ENCODE measurements at regions not wholly inside any gene's neighbourhood (a gene's known extent, or its start where the extent isn't known, plus 50 kb on each side); places are given as distances from the start of the nearest gene placed in this dataset.
A peak's percentile ranks its signal among the peaks of the same experiment; 100 is the strongest.
"Not testable (repeated sequence)": the region's sequence is repeated elsewhere in the genome, so short reads cannot be mapped to it uniquely, and the experiment has no call there.

DNA sequence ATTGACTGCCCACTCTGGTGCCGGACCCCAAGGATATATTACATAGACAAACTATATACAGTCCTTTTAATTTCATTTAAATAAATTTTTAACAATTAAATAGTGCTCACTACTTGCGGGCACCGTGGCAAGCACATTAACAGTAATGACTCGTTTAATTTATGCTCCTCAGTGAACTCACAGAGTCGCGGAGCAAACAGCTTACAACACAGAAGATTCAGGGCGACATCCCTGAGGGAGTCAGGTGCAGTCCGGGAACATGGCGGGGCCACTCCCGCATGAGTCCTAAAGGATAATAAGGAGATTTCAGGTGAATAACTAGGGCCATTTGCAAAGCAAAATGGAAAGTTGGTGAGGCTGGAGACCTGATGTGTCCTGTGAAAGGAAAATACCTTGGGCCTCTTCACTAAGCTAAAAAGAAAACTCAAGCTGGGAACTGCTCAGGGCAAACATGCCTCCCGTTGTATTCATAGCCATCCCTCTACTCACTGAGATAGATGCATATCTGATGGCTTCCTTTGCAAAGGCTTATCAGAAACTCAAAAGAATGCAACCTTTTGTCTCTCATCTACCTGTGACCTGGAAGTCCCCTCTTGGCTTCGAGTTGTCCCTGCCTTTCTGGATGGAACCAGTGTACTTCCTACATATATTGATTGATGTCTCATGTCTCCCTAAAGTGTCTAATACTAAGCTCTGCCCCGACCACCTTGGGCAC lies 125.6 kb downstream of the KLF6 start:
- DNase-seq (ENCODE audit: low read depth): no peak

DNA sequence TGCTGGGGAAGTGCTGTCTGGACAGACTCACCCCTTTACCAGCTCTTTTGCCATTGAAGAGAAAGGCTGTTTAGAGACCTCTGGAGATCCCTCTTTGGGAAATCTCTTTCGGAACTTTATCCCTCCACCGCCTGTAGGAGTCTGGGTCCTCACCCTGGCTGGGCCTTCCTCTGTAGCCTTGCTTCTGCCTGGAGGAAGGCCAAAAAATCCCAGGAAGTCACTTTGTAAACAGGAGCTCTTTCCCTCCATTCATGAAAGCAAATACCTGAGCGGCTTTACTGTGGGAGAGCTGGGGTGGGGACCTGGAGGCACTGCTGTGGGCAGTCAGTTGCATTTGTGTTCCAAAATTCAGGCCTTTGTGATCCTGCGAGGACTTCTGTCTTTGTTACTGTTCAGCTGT lies 126.2 kb downstream of the KLF6 start:
- no peak for DNase-seq (ENCODE audit: low read depth)

DNA sequence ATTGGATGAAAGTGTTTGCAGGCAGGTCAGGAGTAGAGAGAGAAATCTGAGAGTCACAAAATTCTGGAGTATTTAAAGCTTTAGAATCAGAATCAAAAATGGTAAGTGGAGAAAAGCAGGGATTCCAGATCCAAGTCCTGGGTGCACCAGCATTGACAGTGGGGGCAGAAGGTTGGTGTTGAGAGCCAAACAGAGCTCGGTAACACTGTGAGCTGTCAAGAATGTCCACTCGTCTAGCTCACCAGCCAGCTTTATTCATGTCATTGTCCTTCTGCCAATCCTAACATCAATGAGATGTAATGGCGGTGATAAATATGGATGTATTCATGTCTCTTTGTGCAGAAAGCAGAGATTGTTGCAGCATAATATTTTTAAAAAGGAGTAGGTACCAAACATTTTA lies 128.8 kb downstream of the KLF6 start:
- DNase-seq (ENCODE audit: low read depth): no peak

DNA sequence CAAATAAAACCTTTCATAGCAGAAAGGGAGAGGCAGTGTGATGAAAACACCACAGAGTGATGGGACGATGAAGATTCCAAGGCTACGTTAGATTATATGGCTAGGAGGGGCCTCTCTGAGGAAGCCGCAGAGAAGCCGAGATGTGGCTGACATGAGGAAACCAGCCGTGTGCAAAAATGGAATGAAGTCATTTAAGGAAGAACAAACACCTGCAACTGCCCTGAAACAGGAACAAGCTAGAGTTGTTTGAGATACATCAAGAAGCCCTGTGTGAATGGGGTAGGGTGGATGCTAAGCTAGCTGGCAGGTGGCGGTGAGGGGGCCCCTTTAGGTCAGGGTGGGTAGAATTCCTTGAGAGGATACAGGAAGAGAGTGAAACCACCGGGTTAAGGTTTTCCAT lies 129.5 kb downstream of the KLF6 start:
- DNase-seq (ENCODE audit: low read depth): no peak

DNA sequence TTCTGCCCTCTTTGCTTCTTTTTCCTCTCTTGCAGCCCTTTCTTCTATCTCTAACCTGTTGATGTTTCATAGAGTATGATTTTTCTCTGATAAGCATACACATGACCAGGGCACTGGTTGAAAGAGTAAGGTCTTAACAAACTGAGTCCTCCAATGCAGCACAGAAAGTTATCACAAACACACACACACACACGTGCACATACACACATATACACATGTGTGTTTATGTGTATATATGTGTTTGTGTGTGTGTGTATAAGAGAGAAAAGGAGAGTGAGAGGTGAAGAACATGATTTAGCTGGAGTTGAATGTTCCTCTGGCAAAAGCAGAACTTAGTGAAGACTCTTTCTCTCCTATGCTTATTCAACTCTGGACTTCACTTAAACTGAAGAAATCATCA lies 130.0 kb downstream of the KLF6 start:
- no peak for DNase-seq (ENCODE audit: low read depth)

DNA sequence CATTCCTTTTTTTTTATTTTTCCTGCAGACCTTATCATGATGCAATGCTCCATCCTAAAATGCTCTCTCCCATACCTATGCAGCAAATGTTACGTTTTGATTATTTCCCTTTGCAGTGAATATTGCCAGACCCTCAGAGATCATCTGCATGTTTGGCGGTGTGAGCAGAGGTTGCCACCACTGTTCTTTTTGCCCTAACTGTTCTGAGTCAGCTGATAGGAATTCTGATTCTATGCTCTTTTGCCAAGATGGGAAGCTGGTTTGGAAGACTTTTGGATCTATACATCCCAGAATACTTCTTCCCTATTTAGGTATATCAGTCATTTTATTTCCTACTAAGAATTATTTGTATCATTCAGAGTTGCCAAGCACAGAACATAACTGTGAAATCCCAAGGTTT lies 130.5 kb downstream of the KLF6 start:
- DNase-seq (ENCODE audit: low read depth): no peak

DNA sequence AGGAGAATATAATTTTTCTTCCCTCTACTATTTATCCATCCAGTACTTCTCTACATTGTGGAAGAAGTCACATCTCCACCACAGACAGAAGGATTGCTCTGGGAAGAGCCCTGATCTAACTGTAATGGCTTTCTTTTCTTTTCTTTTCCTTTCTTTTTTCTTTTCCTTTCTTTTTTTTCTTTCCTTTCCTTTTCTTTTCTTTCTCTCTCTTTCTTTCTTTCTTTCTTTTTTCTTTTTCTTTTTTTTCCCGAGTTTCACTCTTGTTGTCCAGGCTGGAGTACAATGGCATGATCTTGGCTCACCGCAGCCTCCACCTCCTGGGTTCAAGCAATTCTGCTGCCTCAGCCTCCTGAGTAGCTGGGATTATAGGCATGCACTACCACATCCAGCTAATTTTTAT lies 131.7 kb downstream of the KLF6 start:
- DNase-seq (ENCODE audit: low read depth): not testable (repeated sequence)

DNA sequence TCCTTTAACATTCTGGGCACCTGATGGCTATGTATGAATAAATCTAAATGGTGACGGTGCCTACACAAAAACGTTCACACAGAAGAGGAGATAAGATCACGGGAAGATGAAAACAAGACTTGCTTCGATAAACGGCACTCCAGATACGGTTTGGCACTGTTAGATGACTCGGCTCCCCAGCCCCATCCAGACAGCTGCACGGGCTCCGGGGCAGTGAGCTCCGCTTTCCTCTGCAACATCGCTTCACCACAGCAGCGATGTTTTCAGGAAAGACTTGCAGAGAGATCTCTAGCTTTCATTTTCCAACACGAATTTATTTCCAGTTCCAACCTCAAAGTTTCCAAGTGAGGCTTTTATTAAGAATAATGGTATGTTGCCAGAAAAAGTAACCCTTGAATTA lies 132.1 kb downstream of the KLF6 start:
- no peak for DNase-seq (ENCODE audit: low read depth)

DNA sequence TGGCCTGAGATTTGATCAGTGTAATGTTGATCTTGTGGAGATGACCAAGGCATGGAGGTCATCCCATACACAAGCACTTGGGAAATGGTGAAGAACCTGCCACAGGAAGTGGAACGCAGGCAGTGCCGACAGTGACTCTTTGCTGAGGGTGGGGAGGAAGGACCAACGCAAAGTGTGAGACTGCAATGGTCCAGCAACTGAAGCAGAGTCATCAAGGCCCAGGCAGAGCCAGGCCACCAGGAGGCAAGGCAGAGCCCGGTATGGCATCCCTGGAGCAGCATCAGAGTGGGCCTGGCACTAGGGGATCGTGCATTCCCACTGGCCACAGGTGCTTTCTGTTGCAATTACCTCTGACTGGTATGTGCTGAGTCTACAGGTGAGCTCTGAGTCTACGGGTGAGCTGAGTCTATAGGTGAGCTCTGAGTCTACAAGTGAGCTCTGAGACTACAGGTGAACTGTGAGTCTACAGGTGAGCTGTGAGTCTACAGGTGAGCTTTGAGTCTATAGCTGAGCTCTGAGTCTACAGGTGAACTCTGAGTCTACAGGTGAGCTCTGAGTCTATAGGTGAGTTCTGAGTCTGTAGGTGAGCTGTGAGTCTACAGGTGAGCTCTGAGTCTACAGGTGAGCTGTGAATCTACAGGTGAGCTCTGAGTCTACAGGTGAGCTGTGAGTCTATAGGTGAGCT lies 132.9 kb downstream of the KLF6 start:
- DNase-seq (ENCODE audit: low read depth): no peak

DNA sequence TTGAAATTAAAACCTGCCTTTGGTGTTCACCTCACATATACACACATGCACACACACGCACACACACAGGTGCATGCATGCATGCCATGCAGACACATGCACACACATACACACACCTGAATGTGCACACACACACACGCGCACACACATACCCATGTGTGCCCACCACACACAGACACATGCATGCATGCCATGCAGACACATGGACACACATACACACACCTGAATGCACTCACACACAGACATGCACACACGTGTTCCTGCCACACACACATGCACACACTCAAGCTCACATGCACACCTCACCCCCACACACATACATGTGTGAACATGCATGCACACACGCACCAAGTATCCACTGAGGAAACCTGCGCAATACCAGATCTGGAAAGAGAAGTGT lies 136.4 kb downstream of the KLF6 start:
- no peak for DNase-seq (ENCODE audit: low read depth)

DNA sequence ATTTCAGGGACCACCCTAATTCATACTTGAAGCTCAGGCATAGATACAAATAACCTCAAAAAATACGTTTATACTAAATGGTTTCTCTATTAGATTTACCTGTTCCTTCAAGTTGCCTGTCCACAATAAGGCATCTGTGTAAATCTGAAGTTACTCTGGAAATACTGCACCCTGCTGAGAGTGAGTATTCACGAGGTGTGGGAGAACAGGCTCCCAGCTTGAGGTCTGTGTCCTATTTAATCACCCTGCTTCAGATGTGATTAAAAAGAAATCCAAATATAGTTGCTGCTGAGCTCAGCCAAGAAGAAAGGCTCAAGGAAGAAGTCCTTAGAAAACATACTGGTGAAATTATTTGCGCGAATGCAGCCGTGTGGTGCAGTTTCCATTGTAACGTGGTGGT lies 136.8 kb downstream of the KLF6 start:
- no peak for DNase-seq (ENCODE audit: low read depth)

DNA sequence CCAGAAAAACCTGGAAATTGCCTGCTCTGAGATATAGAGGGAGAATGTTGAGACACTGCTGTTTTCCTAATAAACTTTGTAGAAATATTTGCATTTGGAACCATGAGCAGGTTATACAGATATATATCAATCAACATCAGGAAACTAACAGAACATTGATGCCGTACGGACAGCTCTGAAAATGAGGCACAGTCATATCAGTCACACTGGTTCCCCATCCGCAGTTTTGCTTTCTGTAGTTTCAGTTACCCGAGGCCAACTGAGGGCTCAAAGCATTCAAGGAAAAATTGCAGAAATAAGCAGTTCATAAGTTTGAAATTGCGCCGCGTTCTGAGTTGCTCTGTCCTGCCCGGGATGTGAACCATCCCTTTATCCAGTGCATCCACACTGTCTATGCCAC lies 137.9 kb downstream of the KLF6 start:
- DNase-seq (ENCODE audit: low read depth): no peak

DNA sequence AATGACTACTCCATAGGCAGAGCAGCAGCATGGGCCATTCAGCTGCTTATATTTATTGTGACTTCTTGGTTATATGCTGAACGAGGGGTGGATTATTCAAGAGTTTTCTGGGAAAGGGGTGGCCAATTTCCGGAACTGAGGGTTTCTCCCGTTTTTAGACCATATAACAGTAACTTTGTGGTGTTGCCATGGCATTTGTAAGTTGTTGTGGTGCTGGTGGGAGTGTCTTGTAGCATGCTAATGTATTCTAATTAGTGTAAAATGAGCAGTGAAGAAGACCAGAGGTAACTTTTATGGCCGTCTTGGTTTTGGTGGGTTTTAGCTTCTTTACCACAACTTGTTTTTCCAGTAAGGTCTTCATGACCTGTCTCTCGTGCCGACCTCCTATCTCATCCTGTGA lies 139.6 kb downstream of the KLF6 start:
- DNase-seq (ENCODE audit: low read depth): no peak

DNA sequence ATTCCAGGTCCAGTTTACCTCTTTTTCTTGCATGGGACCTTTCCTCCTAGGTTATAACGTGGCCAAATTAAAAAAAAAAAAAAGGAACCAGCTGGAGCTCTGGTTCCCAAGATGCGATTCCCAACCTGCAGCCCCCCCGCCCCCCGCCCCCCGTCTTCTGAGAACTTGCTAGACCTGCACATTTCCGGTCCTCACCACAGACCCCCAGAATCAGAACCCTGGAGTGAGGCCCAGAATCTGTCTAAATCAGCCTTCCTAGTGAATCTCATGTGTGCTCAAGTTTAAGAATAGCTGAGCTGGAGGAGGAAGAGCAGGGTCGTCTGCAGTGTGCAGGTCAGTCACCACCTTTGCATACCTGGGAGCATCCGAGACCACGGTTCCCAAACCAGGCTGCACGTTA lies 144.2 kb downstream of the KLF6 start:
- DNase-seq (ENCODE audit: low read depth): no peak

DNA sequence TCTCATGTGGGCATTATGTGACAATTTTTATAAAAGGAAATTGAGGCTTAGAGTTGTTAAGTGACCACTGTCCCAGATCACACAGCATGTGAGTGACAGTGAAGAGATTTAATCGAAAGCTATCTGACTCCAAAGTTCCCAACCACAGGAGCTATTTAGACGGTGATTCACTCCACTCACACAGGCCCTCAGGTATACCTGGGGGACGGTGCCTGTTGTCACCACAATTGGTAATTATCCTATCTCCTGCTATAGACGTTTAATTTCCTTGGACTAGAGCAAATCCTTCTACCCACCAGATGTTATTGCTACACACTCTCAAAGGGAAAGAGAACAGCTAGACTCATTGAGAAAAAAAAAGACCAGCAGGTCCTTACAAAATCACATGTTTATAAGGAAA lies 145.5 kb downstream of the KLF6 start:
- no peak for DNase-seq (ENCODE audit: low read depth)

DNA sequence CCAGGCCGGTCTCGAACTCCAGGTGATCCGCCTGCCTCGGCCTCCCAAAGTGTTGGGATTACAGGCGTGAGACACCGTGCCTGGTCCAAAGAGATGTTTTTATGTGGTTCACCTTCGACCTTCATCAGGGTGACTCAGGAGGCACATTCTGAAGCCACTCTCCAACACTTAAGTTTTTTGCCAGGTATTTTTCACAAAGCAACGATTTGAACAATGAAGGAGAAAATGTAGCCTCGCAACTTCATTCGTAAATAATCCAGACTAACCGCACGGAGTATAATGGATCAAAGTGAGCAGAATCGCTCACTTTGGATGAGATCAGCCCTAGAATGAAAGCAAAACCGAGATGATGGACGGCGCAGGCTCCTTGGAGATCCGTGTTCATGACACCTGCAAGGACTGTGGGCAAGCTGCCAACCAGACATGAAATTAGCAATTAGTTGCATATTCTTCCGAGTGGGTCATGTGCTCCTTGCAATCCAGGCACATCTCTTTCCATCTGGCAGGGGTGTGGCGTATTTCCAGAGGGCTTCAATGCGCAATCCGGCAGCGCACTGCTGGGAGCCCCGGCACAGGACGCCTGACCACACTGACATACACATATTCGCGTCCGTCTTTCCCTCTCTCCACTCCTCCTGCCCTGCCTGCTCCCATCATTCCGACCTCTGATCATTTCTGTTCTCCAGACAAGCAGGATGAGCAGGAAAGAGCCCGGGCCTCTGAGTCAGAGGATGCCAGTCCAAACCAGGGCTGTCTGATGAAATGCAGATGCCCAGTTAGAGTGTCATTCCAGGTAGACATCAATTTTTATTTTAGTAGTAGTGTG lies 148.4 kb downstream of the KLF6 start:
- no peak for DNase-seq (ENCODE audit: low read depth)

DNA sequence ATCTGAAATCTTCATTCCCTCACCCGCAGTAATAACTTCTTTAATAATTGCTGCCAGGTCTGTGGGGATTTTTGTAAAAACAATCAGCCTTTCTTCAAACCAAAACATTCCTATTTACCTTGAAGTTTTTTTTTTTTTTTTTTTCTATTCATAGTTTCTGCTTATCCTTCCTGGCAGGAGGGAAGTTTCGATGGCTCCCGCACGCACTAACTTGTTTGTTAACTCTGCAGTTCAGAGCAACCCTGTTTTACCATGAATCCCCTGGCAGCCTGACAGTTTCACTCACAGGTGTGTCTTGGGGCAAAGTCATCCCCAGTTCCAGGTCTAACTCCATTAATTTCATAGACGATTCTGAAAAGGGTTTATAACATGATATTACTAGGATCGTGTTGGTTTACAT lies 149.3 kb downstream of the KLF6 start:
- no peak for DNase-seq (ENCODE audit: low read depth)

DNA sequence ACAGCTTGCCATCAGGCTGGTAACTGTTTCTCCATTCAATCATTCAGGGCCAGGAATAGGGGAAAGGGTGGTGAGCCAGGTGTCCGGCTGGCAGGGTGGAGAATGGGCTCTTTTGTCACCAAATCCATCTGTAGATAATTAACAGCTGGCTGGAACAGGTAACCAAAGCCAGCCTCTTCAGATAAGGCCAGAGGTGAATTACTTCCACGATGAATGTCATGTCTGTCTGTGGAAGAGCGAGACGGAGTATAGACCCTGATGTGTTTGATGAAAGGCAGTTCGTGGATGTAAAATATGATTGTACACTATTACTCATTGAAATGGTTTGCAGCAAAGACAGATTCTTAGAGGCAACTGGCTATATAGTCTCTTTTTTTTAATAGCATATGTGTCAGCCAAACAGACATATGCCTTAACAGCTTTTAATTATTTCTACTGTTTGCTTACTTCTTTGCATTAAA lies 149.8 kb downstream of the KLF6 start:
- no peak for DNase-seq (ENCODE audit: low read depth)

DNA sequence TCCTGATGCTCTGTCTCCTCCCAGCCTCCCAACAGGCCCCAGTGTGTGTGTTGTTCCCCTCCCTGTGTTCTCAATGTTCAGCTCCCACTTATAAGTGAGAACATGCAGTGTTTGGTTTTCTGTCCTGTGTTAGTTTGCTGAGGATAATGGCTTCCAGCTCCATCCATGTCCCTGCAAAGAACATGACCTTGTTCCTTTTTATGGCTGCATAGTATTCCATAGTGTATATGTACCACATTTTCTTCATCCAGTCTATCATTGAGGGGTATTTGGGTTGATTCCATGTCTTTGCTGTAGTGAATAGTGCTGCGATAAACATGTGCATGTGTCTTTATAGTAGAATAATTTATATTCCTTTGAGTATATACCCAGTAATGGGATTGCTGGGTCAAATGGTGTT lies 150.4 kb downstream of the KLF6 start:
- DNase-seq (ENCODE audit: low read depth): not testable (repeated sequence)

DNA sequence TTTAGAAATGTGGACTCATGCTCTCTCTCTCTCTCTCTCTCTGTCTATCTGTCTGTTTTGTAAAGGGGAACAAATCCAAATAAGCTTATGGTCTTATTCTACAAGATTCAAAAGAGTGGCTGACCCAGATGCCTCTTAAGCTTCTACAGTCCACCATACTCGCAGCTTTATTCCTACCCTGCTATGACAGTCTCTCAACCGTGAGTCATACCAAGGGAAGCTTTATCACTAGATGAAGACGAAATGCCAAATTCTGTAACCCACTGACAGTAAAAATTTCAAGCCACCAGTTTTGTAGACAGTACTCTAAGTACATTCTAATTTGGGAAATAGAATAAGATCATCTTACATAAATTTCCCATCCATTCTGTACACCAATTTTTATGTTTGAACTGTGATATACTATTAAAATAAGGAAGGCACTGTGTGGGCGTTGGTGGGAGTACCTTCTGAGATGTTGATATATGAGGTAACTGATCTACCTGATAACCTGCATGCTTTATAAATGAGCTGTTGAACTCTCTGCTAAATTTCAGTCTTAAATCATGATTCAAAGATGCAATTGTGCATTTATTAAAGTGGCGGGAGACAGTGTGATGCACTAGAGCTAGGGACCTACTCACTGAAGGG lies 153.2 kb downstream of the KLF6 start:
- DNase-seq (ENCODE audit: low read depth): no peak

DNA sequence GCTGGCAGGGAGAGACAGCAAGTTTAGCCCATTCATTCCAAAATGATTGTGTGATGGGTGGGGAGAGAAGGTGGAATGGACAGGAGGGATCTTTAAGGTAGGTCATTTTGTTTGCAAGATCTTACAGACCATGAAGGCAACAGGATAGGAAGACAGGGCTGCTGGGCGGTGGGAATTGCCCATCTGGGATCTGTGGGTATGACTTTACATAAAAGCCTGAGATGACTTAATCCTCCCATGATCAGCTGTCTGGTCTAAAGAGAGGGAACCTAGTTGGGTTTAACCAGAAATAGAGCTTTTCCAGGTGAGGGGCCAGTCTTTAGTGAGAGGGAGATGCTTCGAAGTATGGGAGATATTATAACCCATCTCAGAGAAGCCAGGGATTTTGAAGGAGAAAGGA lies 153.7 kb downstream of the KLF6 start:
- no peak for DNase-seq (ENCODE audit: low read depth)

DNA sequence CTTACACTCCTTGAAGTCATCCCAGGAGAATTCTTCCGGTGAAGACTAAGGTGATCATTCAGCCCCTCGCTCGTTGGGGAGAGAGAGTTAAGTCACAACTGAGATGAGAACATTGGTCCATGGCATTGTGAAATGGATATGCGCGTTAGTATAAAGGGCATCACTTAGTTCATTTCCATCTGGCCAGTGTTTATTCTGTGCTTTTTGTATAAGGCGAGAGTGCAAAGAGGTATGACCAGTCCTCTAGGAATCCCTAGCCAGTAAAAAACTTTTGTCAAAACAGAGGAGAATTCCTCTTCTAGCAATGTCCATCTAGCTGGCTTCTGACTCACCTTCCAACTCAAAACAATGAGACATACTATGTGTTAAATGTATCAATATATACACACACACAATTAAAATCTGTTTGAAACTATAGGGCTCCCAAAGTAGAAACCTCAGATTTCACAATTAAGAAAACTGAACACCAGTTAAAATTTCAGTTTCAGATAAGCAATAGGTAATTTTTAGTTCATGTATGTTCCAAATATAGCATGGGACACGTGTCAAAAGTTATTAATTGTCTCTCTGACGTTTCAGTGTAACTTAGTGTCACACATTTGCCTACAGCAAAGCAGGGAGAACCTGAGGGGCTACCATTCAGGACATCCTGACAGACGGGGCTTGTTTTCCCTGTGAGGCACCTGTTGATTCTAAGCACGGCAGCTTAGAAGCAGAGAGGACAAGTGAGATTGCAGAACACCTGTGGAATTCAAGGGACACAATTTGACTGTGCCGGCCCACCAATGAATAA lies 158.9 kb downstream of the KLF6 start:
- peak; percentile 65 for DNase-seq (ENCODE audit: low read depth)

All from non-pigmented ciliary epithelial cell (primary cell).